ENCODE measurements at regions not wholly inside any gene's neighbourhood (a gene's known extent, or its start where the extent isn't known, plus 50 kb on each side); places are given as distances from the start of the nearest gene placed in this dataset.

DNA sequence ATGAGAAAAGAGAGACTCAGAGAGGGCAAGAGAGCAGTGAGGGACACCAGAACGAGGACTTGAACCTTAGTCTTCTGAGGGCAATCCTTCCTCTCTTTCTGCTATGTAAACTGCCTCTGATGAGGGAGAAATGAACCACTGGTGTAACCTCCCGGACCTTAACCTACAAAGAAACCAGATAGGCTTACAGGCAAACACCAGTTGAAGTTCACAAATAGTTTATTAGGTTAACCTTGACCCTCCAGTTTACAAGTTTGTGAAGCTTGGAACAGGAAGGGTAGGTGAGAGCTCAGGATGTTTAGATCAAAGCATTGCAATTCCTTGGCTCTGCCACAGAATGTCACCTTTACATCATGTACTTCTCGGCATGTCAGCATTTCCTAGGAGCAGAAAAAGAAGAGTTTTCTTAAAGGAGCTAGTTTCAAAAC lies 486.4 kb upstream of the SPRED2 start (continued):
- TF ChIP-seq, protein P1, sequence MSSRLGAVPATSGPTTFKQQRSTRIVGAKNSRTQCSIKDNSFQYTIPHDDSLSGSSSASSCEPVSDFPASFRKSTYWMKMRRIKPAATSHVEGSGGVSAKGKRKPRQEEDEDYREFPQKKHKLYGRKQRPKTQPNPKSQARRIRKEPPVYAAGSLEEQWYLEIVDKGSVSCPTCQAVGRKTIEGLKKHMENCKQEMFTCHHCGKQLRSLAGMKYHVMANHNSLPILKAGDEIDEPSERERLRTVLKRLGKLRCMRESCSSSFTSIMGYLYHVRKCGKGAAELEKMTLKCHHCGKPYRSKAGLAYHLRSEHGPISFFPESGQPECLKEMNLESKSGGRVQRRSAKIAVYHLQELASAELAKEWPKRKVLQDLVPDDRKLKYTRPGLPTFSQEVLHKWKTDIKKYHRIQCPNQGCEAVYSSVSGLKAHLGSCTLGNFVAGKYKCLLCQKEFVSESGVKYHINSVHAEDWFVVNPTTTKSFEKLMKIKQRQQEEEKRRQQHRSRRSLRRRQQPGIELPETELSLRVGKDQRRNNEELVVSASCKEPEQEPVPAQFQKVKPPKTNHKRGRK (CRISPR knock-in tag; IDR thresholded peaks at IDR 0.05), result no peak
- TF ChIP-seq KMT2A (CRISPR knock-in tag; IDR thresholded peaks at IDR 0.05) (no peak), ERF (CRISPR knock-in tag; IDR thresholded peaks at IDR 0.05) (peak; percentile 75), NR2C2 (CRISPR knock-in tag; IDR thresholded peaks at IDR 0.05; ENCODE audit: borderline replicate concordance) (peak; percentile 80), ZNF766 (CRISPR knock-in tag; IDR thresholded peaks at IDR 0.05; ENCODE audit: borderline replicate concordance) (no peak), GTF2F1 (IDR thresholded peaks at IDR 0.05; ENCODE audit: low read length) (no peak), CEBPG (CRISPR knock-in tag; IDR thresholded peaks at IDR 0.05) (no peak), ZNF615 (CRISPR knock-in tag; IDR thresholded peaks at IDR 0.05; ENCODE audit: borderline replicate concordance) (no peak), EEA1 (CRISPR knock-in tag; IDR thresholded peaks at IDR 0.05; ENCODE audit: borderline replicate concordance) (no peak), SNRNP70 (IDR thresholded peaks at IDR 0.05; ENCODE audit: low read depth, low read length) (no peak), PHF5A (CRISPR knock-in tag; IDR thresholded peaks at IDR 0.05; ENCODE audit: low read depth, unreplicated experiment) (no peak), ZNF367 (CRISPR knock-in tag; IDR thresholded peaks at IDR 0.05; ENCODE audit: borderline replicate concordance) (no peak)
- TF ChIP-seq, protein P2, sequence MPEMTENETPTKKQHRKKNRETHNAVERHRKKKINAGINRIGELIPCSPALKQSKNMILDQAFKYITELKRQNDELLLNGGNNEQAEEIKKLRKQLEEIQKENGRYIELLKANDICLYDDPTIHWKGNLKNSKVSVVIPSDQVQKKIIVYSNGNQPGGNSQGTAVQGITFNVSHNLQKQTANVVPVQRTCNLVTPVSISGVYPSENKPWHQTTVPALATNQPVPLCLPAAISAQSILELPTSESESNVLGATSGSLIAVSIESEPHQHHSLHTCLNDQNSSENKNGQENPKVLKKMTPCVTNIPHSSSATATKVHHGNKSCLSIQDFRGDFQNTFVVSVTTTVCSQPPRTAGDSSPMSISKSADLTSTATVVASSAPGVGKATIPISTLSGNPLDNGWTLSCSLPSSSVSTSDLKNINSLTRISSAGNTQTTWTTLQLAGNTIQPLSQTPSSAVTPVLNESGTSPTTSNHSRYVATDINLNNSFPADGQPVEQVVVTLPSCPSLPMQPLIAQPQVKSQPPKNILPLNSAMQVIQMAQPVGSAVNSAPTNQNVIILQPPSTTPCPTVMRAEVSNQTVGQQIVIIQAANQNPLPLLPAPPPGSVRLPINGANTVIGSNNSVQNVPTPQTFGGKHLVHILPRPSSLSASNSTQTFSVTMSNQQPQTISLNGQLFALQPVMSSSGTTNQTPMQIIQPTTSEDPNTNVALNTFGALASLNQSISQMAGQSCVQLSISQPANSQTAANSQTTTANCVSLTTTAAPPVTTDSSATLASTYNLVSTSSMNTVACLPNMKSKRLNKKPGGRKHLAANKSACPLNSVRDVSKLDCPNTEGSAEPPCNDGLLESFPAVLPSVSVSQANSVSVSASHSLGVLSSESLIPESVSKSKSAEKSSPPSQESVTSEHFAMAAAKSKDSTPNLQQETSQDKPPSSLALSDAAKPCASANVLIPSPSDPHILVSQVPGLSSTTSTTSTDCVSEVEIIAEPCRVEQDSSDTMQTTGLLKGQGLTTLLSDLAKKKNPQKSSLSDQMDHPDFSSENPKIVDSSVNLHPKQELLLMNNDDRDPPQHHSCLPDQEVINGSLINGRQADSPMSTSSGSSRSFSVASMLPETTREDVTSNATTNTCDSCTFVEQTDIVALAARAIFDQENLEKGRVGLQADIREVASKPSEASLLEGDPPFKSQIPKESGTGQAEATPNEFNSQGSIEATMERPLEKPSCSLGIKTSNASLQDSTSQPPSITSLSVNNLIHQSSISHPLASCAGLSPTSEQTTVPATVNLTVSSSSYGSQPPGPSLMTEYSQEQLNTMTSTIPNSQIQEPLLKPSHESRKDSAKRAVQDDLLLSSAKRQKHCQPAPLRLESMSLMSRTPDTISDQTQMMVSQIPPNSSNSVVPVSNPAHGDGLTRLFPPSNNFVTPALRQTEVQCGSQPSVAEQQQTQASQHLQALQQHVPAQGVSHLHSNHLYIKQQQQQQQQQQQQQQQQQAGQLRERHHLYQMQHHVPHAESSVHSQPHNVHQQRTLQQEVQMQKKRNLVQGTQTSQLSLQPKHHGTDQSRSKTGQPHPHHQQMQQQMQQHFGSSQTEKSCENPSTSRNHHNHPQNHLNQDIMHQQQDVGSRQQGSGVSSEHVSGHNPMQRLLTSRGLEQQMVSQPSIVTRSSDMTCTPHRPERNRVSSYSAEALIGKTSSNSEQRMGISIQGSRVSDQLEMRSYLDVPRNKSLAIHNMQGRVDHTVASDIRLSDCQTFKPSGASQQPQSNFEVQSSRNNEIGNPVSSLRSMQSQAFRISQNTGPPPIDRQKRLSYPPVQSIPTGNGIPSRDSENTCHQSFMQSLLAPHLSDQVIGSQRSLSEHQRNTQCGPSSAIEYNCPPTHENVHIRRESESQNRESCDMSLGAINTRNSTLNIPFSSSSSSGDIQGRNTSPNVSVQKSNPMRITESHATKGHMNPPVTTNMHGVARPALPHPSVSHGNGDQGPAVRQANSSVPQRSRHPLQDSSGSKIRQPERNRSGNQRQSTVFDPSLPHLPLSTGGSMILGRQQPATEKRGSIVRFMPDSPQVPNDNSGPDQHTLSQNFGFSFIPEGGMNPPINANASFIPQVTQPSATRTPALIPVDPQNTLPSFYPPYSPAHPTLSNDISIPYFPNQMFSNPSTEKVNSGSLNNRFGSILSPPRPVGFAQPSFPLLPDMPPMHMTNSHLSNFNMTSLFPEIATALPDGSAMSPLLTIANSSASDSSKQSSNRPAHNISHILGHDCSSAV (CRISPR knock-in tag; IDR thresholded peaks at IDR 0.05; ENCODE audit: borderline replicate concordance), result no peak
- TF ChIP-seq, protein P3, sequence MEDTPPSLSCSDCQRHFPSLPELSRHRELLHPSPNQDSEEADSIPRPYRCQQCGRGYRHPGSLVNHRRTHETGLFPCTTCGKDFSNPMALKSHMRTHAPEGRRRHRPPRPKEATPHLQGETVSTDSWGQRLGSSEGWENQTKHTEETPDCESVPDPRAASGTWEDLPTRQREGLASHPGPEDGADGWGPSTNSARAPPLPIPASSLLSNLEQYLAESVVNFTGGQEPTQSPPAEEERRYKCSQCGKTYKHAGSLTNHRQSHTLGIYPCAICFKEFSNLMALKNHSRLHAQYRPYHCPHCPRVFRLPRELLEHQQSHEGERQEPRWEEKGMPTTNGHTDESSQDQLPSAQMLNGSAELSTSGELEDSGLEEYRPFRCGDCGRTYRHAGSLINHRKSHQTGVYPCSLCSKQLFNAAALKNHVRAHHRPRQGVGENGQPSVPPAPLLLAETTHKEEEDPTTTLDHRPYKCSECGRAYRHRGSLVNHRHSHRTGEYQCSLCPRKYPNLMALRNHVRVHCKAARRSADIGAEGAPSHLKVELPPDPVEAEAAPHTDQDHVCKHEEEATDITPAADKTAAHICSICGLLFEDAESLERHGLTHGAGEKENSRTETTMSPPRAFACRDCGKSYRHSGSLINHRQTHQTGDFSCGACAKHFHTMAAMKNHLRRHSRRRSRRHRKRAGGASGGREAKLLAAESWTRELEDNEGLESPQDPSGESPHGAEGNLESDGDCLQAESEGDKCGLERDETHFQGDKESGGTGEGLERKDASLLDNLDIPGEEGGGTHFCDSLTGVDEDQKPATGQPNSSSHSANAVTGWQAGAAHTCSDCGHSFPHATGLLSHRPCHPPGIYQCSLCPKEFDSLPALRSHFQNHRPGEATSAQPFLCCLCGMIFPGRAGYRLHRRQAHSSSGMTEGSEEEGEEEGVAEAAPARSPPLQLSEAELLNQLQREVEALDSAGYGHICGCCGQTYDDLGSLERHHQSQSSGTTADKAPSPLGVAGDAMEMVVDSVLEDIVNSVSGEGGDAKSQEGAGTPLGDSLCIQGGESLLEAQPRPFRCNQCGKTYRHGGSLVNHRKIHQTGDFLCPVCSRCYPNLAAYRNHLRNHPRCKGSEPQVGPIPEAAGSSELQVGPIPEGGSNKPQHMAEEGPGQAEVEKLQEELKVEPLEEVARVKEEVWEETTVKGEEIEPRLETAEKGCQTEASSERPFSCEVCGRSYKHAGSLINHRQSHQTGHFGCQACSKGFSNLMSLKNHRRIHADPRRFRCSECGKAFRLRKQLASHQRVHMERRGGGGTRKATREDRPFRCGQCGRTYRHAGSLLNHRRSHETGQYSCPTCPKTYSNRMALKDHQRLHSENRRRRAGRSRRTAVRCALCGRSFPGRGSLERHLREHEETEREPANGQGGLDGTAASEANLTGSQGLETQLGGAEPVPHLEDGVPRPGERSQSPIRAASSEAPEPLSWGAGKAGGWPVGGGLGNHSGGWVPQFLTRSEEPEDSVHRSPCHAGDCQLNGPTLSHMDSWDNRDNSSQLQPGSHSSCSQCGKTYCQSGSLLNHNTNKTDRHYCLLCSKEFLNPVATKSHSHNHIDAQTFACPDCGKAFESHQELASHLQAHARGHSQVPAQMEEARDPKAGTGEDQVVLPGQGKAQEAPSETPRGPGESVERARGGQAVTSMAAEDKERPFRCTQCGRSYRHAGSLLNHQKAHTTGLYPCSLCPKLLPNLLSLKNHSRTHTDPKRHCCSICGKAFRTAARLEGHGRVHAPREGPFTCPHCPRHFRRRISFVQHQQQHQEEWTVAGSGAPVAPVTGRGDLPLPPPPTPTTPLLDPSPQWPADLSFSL (CRISPR knock-in tag; IDR thresholded peaks at IDR 0.05), result no peak
